ENCODE measurements at regions not wholly inside any gene's neighbourhood (a gene's known extent, or its start where the extent isn't known, plus 50 kb on each side); places are given as distances from the start of the nearest gene placed in this dataset.

GRCh38 chr5:173500213-173500560, 116.3 kb downstream of the BOD1 start (continued):
- no peak for TF ChIP-seq EMX1 (CRISPR knock-in tag; IDR thresholded peaks at IDR 0.05)

GRCh38 chr5:173499471-173500212, 116.8 kb downstream of the BOD1 start:
- H3K4me1 Mint-ChIP-seq, result peaks cover 13% of the 10 kb centered on the region
- CTCF ChIA-PET, result interaction anchor here (1.2 to 1.4 kb wide), 2 partner anchors 82 to 130 kb away, joined by 3 read pairs; no protein-coding TSS in a partner anchor
- POLR2A ChIA-PET, result no interaction called here
- no peak overlapping the region for H3K27ac Mint-ChIP-seq
- H3K27me3 Mint-ChIP-seq (ENCODE audit: low read depth), result no peaks in the 10 kb centered on the region; the same call in 1 of the 2 replicates
- TF ChIP-seq ZNF423 (CRISPR knock-in tag; IDR thresholded peaks at IDR 0.05) (no peak), SMAD4 (CRISPR knock-in tag; IDR thresholded peaks at IDR 0.05) (no peak), KAT7 (CRISPR knock-in tag; IDR thresholded peaks at IDR 0.05; ENCODE audit: borderline replicate concordance) (no peak), RORB (CRISPR knock-in tag; IDR thresholded peaks at IDR 0.05) (no peak), JUN (CRISPR knock-in tag; IDR thresholded peaks at IDR 0.05) (no peak), MXD4 (CRISPR knock-in tag; IDR thresholded peaks at IDR 0.05; ENCODE audit: borderline replicate concordance) (no peak)
- TF ChIP-seq, protein P1, sequence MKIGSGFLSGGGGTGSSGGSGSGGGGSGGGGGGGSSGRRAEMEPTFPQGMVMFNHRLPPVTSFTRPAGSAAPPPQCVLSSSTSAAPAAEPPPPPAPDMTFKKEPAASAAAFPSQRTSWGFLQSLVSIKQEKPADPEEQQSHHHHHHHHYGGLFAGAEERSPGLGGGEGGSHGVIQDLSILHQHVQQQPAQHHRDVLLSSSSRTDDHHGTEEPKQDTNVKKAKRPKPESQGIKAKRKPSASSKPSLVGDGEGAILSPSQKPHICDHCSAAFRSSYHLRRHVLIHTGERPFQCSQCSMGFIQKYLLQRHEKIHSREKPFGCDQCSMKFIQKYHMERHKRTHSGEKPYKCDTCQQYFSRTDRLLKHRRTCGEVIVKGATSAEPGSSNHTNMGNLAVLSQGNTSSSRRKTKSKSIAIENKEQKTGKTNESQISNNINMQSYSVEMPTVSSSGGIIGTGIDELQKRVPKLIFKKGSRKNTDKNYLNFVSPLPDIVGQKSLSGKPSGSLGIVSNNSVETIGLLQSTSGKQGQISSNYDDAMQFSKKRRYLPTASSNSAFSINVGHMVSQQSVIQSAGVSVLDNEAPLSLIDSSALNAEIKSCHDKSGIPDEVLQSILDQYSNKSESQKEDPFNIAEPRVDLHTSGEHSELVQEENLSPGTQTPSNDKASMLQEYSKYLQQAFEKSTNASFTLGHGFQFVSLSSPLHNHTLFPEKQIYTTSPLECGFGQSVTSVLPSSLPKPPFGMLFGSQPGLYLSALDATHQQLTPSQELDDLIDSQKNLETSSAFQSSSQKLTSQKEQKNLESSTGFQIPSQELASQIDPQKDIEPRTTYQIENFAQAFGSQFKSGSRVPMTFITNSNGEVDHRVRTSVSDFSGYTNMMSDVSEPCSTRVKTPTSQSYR (CRISPR knock-in tag; IDR thresholded peaks at IDR 0.05), result no peak
- TF ChIP-seq, protein P2, sequence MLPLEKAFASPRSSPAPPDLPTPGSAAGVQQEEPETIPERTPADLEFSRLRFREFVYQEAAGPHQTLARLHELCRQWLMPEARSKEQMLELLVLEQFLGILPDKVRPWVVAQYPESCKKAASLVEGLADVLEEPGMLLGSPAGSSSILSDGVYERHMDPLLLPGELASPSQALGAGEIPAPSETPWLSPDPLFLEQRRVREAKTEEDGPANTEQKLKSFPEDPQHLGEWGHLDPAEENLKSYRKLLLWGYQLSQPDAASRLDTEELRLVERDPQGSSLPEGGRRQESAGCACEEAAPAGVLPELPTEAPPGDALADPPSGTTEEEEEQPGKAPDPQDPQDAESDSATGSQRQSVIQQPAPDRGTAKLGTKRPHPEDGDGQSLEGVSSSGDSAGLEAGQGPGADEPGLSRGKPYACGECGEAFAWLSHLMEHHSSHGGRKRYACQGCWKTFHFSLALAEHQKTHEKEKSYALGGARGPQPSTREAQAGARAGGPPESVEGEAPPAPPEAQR (CRISPR knock-in tag; IDR thresholded peaks at IDR 0.05), result no peak
- TF ChIP-seq, protein P3, sequence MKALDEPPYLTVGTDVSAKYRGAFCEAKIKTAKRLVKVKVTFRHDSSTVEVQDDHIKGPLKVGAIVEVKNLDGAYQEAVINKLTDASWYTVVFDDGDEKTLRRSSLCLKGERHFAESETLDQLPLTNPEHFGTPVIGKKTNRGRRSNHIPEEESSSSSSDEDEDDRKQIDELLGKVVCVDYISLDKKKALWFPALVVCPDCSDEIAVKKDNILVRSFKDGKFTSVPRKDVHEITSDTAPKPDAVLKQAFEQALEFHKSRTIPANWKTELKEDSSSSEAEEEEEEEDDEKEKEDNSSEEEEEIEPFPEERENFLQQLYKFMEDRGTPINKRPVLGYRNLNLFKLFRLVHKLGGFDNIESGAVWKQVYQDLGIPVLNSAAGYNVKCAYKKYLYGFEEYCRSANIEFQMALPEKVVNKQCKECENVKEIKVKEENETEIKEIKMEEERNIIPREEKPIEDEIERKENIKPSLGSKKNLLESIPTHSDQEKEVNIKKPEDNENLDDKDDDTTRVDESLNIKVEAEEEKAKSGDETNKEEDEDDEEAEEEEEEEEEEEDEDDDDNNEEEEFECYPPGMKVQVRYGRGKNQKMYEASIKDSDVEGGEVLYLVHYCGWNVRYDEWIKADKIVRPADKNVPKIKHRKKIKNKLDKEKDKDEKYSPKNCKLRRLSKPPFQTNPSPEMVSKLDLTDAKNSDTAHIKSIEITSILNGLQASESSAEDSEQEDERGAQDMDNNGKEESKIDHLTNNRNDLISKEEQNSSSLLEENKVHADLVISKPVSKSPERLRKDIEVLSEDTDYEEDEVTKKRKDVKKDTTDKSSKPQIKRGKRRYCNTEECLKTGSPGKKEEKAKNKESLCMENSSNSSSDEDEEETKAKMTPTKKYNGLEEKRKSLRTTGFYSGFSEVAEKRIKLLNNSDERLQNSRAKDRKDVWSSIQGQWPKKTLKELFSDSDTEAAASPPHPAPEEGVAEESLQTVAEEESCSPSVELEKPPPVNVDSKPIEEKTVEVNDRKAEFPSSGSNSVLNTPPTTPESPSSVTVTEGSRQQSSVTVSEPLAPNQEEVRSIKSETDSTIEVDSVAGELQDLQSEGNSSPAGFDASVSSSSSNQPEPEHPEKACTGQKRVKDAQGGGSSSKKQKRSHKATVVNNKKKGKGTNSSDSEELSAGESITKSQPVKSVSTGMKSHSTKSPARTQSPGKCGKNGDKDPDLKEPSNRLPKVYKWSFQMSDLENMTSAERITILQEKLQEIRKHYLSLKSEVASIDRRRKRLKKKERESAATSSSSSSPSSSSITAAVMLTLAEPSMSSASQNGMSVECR (CRISPR knock-in tag; IDR thresholded peaks at IDR 0.05; ENCODE audit: borderline replicate concordance), result no peak
- no peak for DNase-seq (ENCODE audit: low spot score)
- ATAC-seq, result no peak
- no peaks in the 10 kb centered on the region for H3K9me3 Mint-ChIP-seq
- H3K4me3 Mint-ChIP-seq, result no peak overlapping the region
- no peaks in the 10 kb centered on the region for H3K36me3 Mint-ChIP-seq

- CTCF ChIA-PET, result interaction anchor here (1.0 to 1.4 kb wide), 3 partner anchors 83 to 131 kb away, joined by 3 read pairs; no protein-coding TSS in a partner anchor
- TF ChIP-seq ZBTB21 (CRISPR knock-in tag; IDR thresholded peaks at IDR 0.05; ENCODE audit: borderline replicate concordance) (no peak), JAZF1 (CRISPR knock-in tag; IDR thresholded peaks at IDR 0.05) (no peak), MLX (CRISPR knock-in tag; IDR thresholded peaks at IDR 0.05) (no peak), ZNF532 (CRISPR knock-in tag; IDR thresholded peaks at IDR 0.05; ENCODE audit: borderline replicate concordance) (no peak), NR3C1 (CRISPR knock-in tag; conservative IDR thresholded peaks at IDR 0.05; ENCODE audit: low read depth) (no peak), RORB (CRISPR knock-in tag; IDR thresholded peaks at IDR 0.05) (no peak), GRHL2 (CRISPR knock-in tag; IDR thresholded peaks at IDR 0.05; ENCODE audit: insufficient replicate concordance, severe bottlenecking) (no peak), ZNF263 (CRISPR knock-in tag; IDR thresholded peaks at IDR 0.05; ENCODE audit: low read depth) (no peak), KAT7 (CRISPR knock-in tag; IDR thresholded peaks at IDR 0.05; ENCODE audit: borderline replicate concordance) (no peak)
Measured at GRCh38 chr5:173498739-173499470, 117.5 kb downstream of the BOD1 start.

More at GRCh38 chr5:173498739-173499470, 117.5 kb downstream of the BOD1 start:
- peak overlapping the region; percentile 29; the same call in 1 of the 2 replicates for H3K27ac Mint-ChIP-seq
- peaks cover 13% of the 10 kb centered on the region for H3K4me1 Mint-ChIP-seq
- H3K27me3 Mint-ChIP-seq (ENCODE audit: low read depth), result no peaks in the 10 kb centered on the region; the same call in 1 of the 2 replicates
- no peaks in the 10 kb centered on the region for H3K36me3 Mint-ChIP-seq
- H3K9me3 Mint-ChIP-seq, result peaks cover 2% of the 10 kb centered on the region; the same call in 1 of the 2 replicates
- H3K4me3 Mint-ChIP-seq, result no peak overlapping the region
- POLR2A ChIA-PET, result no interaction called here
- peak; percentile 68 for ATAC-seq
- no peak for DNase-seq (ENCODE audit: low spot score)

Data from WTC11 (cell line).